ENCODE measurements at regions not wholly inside any gene's neighbourhood (a gene's known extent, or its start where the extent isn't known, plus 50 kb on each side); places are given as distances from the start of the nearest gene placed in this dataset.

DNA sequence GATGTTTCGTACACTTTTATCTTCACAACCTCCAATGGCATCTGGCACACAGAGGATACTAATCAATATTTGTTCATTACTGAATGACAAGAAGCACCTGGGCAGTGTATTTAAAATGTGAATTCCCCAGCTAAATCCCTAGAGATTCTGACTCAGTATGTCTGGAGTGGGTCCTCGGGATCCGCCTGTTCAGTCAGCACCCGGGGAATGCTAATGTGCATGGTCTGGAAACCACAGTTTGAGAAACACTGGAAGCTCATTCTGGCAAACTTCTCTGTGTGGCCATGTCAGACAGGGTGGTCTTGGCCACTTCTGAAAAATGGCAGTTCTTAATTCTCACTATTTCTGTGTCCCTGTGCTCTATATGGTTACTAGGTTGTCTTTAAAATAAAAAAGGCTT, 138.8 kb upstream of the VCX start:
- no peak for DNase-seq (ENCODE audit: low spot score)
- no peak overlapping the region for H3K4me3 Mint-ChIP-seq (ENCODE audit: unreplicated experiment)
- TF ChIP-seq, protein P1, sequence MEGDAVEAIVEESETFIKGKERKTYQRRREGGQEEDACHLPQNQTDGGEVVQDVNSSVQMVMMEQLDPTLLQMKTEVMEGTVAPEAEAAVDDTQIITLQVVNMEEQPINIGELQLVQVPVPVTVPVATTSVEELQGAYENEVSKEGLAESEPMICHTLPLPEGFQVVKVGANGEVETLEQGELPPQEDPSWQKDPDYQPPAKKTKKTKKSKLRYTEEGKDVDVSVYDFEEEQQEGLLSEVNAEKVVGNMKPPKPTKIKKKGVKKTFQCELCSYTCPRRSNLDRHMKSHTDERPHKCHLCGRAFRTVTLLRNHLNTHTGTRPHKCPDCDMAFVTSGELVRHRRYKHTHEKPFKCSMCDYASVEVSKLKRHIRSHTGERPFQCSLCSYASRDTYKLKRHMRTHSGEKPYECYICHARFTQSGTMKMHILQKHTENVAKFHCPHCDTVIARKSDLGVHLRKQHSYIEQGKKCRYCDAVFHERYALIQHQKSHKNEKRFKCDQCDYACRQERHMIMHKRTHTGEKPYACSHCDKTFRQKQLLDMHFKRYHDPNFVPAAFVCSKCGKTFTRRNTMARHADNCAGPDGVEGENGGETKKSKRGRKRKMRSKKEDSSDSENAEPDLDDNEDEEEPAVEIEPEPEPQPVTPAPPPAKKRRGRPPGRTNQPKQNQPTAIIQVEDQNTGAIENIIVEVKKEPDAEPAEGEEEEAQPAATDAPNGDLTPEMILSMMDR (IDR thresholded peaks at IDR 0.05) = no peak
- H3K4me1 Mint-ChIP-seq (ENCODE audit: low read depth) = no peaks in the 10 kb centered on the region
- no peak overlapping the region for H3K27ac Mint-ChIP-seq (ENCODE audit: unreplicated experiment)
- H3K9me3 Mint-ChIP-seq (ENCODE audit: low read depth) = peaks cover 5% of the 10 kb centered on the region
- no peaks in the 10 kb centered on the region for H3K36me3 Mint-ChIP-seq (ENCODE audit: low read depth)
- H3K27me3 Mint-ChIP-seq (ENCODE audit: low read depth) = no peaks in the 10 kb centered on the region

DNA sequence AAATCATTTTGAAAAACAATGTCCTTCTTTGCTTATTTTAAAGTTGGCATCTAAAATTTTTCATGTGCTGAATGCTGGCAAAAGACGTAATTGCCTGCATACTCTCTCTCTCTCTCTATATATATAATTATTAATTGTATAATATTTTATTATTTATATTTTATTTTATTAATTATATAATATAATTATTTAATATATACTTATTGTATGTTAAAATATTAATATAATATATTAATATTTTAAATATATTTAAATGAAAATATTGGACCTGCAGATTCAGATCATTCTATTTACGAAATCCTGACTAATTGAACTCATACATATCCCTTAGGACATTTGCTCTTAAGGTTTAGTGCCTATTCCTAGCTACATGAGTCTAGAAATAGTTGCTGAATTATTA, 144.7 kb upstream of the VCX start:
- no peak overlapping the region for H3K27ac Mint-ChIP-seq (ENCODE audit: unreplicated experiment)

DNA sequence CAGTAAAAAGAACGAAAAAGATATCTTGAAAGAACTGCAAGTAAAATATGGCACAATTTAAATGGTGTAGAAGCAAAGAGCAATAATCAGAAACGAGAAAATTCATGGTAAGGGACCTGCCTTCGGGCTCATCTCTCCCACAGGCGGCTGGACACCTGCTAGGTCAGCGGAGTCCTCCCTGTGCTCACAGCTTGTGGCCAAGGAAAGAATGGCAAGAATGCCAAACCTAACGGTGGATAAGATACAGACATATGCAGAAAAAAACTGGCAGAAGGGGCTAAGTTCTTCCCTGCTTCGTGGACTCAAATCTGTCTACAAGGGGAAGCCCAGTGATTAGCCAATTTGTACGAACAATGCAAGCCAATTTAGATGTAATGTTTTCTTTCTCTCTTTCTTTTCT, 152.1 kb upstream of the VCX start:
- Mint-ChIP-seq H3K4me1 (ENCODE audit: low read depth) (peaks cover 5% of the 10 kb centered on the region), H3K36me3 (ENCODE audit: low read depth) (no peaks in the 10 kb centered on the region), H3K4me3 (ENCODE audit: unreplicated experiment) (no peak overlapping the region), H3K9me3 (ENCODE audit: low read depth) (peaks cover 3% of the 10 kb centered on the region), H3K27me3 (ENCODE audit: low read depth) (no peaks in the 10 kb centered on the region), H3K27ac (ENCODE audit: unreplicated experiment) (no peak overlapping the region)
- no peak for DNase-seq (ENCODE audit: low spot score)
- TF ChIP-seq, protein P1 (IDR thresholded peaks at IDR 0.05) = no peak

More for the DNA sequence above, 144.7 kb upstream of the VCX start:
- no peak for DNase-seq (ENCODE audit: low spot score)
- Mint-ChIP-seq H3K27me3 (ENCODE audit: low read depth) (no peaks in the 10 kb centered on the region), H3K36me3 (ENCODE audit: low read depth) (no peaks in the 10 kb centered on the region), H3K9me3 (ENCODE audit: low read depth) (peaks cover 9% of the 10 kb centered on the region), H3K4me1 (ENCODE audit: low read depth) (no peaks in the 10 kb centered on the region), H3K4me3 (ENCODE audit: unreplicated experiment) (no peak overlapping the region)
- TF ChIP-seq, protein P1 (IDR thresholded peaks at IDR 0.05) = no peak

DNA sequence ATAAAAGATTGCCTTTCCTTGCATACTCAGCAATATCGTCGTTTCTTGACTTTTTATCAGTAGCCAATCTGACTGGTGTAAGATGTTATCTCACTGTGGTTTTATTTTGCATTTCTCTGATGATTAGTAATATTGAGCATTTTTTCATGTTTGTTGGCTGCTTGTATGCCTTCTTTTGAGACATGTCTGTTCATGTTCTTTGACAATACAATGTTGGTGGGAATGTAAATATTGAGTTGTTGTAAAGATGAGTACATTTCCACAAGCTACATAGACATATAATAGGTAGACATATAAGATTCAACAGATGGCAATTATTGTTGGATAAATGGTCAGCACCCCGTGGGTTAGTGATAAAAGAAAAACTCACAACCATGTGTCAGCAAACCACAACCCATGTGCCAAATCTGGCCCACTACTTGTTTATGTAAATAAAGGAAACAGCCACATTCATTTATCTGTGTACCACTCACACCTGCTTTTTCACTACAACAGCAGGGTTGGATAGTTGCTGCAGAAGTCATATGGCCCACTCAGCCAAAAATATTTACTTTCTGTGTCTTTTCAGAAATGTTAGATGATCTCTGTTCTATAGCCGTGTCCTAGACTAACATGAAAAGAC, 153.1 kb upstream of the VCX start:
- Mint-ChIP-seq H3K9me3 (ENCODE audit: low read depth) (peaks cover 3% of the 10 kb centered on the region), H3K4me1 (ENCODE audit: low read depth) (peaks cover 5% of the 10 kb centered on the region), H3K27me3 (ENCODE audit: low read depth) (peaks cover under 1% of the 10 kb centered on the region), H3K27ac (ENCODE audit: unreplicated experiment) (no peak overlapping the region), H3K36me3 (ENCODE audit: low read depth) (no peaks in the 10 kb centered on the region), H3K4me3 (ENCODE audit: unreplicated experiment) (no peak overlapping the region)
- DNase-seq (ENCODE audit: low spot score) = no peak
- TF ChIP-seq, protein P1 (IDR thresholded peaks at IDR 0.05) = no peak

DNA sequence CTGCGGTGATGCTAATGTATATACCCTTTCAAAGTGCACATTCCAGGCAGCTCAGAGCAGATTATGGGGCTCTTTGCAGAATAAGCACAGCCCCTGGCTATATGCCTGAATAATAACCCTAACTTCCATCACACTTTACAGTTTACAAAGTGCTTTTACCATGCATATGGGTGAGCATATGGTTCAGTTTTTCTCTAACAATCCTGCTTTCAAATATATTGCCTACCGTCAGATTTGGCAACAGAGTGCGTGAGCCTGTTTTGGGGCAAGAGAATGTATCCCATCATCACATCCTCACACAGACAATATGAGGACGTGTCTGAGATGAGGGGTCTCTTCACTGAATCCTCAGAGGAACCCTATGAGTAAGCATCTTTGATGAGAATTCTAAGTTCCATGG, 162.8 kb upstream of the VCX start:
- Mint-ChIP-seq H3K4me1 (ENCODE audit: low read depth) (no peaks in the 10 kb centered on the region), H3K27ac (ENCODE audit: unreplicated experiment) (no peak overlapping the region), H3K27me3 (ENCODE audit: low read depth) (peaks cover 2% of the 10 kb centered on the region)

More for the DNA sequence above, 162.8 kb upstream of the VCX start:
- Mint-ChIP-seq H3K36me3 (ENCODE audit: low read depth) (no peaks in the 10 kb centered on the region), H3K9me3 (ENCODE audit: low read depth) (peaks cover under 1% of the 10 kb centered on the region), H3K4me3 (ENCODE audit: unreplicated experiment) (no peak overlapping the region)
- TF ChIP-seq, protein P1 (IDR thresholded peaks at IDR 0.05) = no peak
- no peak for DNase-seq (ENCODE audit: low spot score)

Data from chondrocyte (in vitro differentiated cells).